SK-N-SH (cell line): ENCODE measurements at regions not wholly inside any gene's neighbourhood (a gene's known extent, or its start where the extent isn't known, plus 50 kb on each side); places are given as distances from the start of the nearest gene placed in this dataset.

Experiments
- CTCF ChIA-PET: fragments of 300-600, 350-600 bp; formaldehyde crosslinking; extraction: SDS; loops from one replicate; lab custom pipeline; 2021; lab: Yijun Ruan, JAX
- POLR2A ChIA-PET: fragments of 350-600 bp; sonication (Branson Sonifier 250); formaldehyde crosslinking; extraction: SDS; loops from one replicate; lab custom pipeline; 2020; ENCODE audit warnings: antibody characterized with exemption, inconsistent platforms; lab: Yijun Ruan, JAX
- DNase-seq: peaks from one replicate; pipeline ENCODE4 v3.0.0; 2012
- H2AFZ ChIP-seq: fragments of 200-600 bp; sonication (generic); 2 replicates; pipeline ENCODE4 v1.8.1; 2016; ENCODE audit warnings: antibody characterized with exemption, mild to moderate bottlenecking, low read depth
- H3F3A ChIP-seq: fragments of 200-600 bp; sonication (generic); replicated peaks from 2 replicates; pipeline ENCODE3; 2016; ENCODE audit warnings: antibody characterized with exemption, mild to moderate bottlenecking; ENCODE audit not compliant: insufficient read depth
- H3K27ac ChIP-seq, 2 experiments: fragments of 200-500 bp in 1 of 2; fragments of 200-600 bp in 1 of 2; sonication (Bioruptor generic) in 1 of 2; sonication (generic), shearing (Covaris generic) in 1 of 2; 2 replicates each; pipeline versions ENCODE4 v1.5.1 to v1.6.1; 2014 to 2016; ENCODE audit warnings: low read depth in 2 of 2, inconsistent platforms in 1 of 2, low read length in 1 of 2, mild to moderate bottlenecking in 1 of 2, mixed read lengths in 1 of 2
- H3K27me3 ChIP-seq: fragments of 200-600 bp; sonication (generic), shearing (Covaris generic); 2 replicates; pipeline ENCODE4 v1.6.1; 2016; ENCODE audit warnings: mixed run types; ENCODE audit not compliant: insufficient read depth
- H3K36me3 ChIP-seq, 2 experiments: fragments of 200-500 bp in 1 of 2; fragments of 200-600 bp in 1 of 2; sonication (Bioruptor generic) in 1 of 2; sonication (generic) in 1 of 2; replicated peaks in 1 of 2; 2 replicates each; pipeline versions ENCODE3 to v1.5.1; 2014 to 2016; ENCODE audit warnings: low read length in 1 of 2, mild to moderate bottlenecking in 1 of 2; ENCODE audit not compliant: insufficient read depth in 2 of 2, control insufficient read depth in 1 of 2
- H3K4me1 ChIP-seq, 2 experiments: fragments of 200-500 bp in 1 of 2; fragments of 200-600 bp in 1 of 2; sonication (Bioruptor generic) in 1 of 2; sonication (generic), shearing (Covaris generic) in 1 of 2; 2 replicates each; pipeline versions ENCODE4 v1.5.1 to v1.6.1; 2014 to 2016; ENCODE audit warnings: low read depth in 1 of 2, low read length in 1 of 2, mixed run types in 1 of 2; ENCODE audit not compliant: insufficient read depth in 2 of 2, control insufficient read depth in 1 of 2
- H3K4me2 ChIP-seq: fragments of 200-600 bp; sonication (generic), shearing (Covaris generic); 2 replicates; pipeline ENCODE4 v1.6.1; 2017; ENCODE audit warnings: mixed run types
- H3K4me3 ChIP-seq, 2 experiments: fragments of 200-500 bp in 1 of 2; fragments of 200-600 bp in 1 of 2; sonication (Bioruptor generic) in 1 of 2; sonication (generic), shearing (Covaris generic) in 1 of 2; 2 replicates each; pipeline versions ENCODE4 v1.5.1 to v1.8.1; 2014 to 2016; ENCODE audit warnings: low read depth in 2 of 2, inconsistent platforms in 1 of 2, low read length in 1 of 2, mild to moderate bottlenecking in 1 of 2, mixed read lengths in 1 of 2, moderate library complexity in 1 of 2
- H3K79me2 ChIP-seq: fragments of 200-600 bp; sonication (generic); 2 replicates; pipeline ENCODE4 v1.8.1; 2017; ENCODE audit warnings: mild to moderate bottlenecking; ENCODE audit not compliant: insufficient read depth
- H3K9ac ChIP-seq: fragments of 200-600 bp; sonication (generic); 2 replicates; pipeline ENCODE4 v1.6.1; 2017; ENCODE audit warnings: mixed run types
- H3K9me2 ChIP-seq: fragments of 200-600 bp; sonication (generic); 2 replicates; pipeline ENCODE4 v1.6.1; 2017; ENCODE audit warnings: mixed run types
- H3K9me3 ChIP-seq: fragments of 200-600 bp; sonication (generic); 2 replicates; pipeline ENCODE4 v1.6.1; 2017; ENCODE audit warnings: mixed run types, mild to moderate bottlenecking, moderate library complexity
- H4K20me1 ChIP-seq: fragments of 200-600 bp; sonication (generic); 2 replicates; pipeline ENCODE4 v1.6.1; 2017; ENCODE audit warnings: mild to moderate bottlenecking, mixed run types; ENCODE audit not compliant: insufficient read depth
- CTCF ChIP-seq: fragments of 200-600 bp; sonication (generic); IDR thresholded peaks from 2 replicates; pipeline ENCODE4 v1.6.1; 2017; ENCODE audit warnings: antibody characterized with exemption, mild to moderate bottlenecking, moderate library complexity
- ELF1 ChIP-seq: IDR thresholded peaks from 2 replicates; pipeline ENCODE4 v1.4.0; 2012
- EZH2phosphoT487 ChIP-seq: fragments of 200-600 bp; sonication (generic); IDR thresholded peaks from 2 replicates; pipeline ENCODE4 v1.6.1; 2017; ENCODE audit warnings: low read depth, mixed run types, mild to moderate bottlenecking, antibody characterized with exemption, moderate library complexity, borderline replicate concordance
- FOSL2 ChIP-seq: IDR thresholded peaks from 2 replicates; pipeline ENCODE4 v1.4.0; 2012; ENCODE audit warnings: low read depth, mild to moderate bottlenecking, moderate library complexity, borderline replicate concordance
- FOXJ3 ChIP-seq: sonication (generic); formaldehyde crosslinking; IDR thresholded peaks from 2 replicates; pipeline ENCODE4 v1.5.1; 2020; ENCODE audit warnings: mild to moderate bottlenecking, missing genetic modification reagents
- FOXM1 ChIP-seq: IDR thresholded peaks from 2 replicates; pipeline ENCODE4 v1.4.0; 2012; ENCODE audit warnings: low read depth, mild to moderate bottlenecking
- MXI1 ChIP-seq: IDR thresholded peaks from 2 replicates; pipeline ENCODE4 v1.6.1; 2012; ENCODE audit warnings: mild to moderate bottlenecking, low read depth, low read length, improper control_type of control experiment
- NFIC ChIP-seq: IDR thresholded peaks from 2 replicates; pipeline ENCODE4 v1.4.0; 2012; ENCODE audit warnings: borderline replicate concordance
- POLR2AphosphoS5 ChIP-seq: IDR thresholded peaks from 2 replicates; pipeline ENCODE4 v1.6.1; 2012; ENCODE audit warnings: low read depth, low read length
- RCOR1 ChIP-seq: fragments of 150-350 bp; IDR thresholded peaks from 2 replicates; pipeline ENCODE4 v1.6.1; 2017; ENCODE audit warnings: antibody characterized with exemption, low read length
- RFX5 ChIP-seq: IDR thresholded peaks from 2 replicates; pipeline ENCODE4 v1.6.1; 2012; ENCODE audit warnings: mild to moderate bottlenecking, improper control_type of control experiment, low read length
- RXRA ChIP-seq: IDR thresholded peaks from 2 replicates; pipeline ENCODE4 v1.4.0; 2012; ENCODE audit warnings: low read depth, mild to moderate bottlenecking, borderline replicate concordance
- SIN3A ChIP-seq: IDR thresholded peaks from 2 replicates; pipeline ENCODE4 v1.6.1; 2012; ENCODE audit warnings: low read depth, mild to moderate bottlenecking, low read length, moderate library complexity, borderline replicate concordance
- SMC3 ChIP-seq: IDR thresholded peaks from 2 replicates; pipeline ENCODE4 v1.6.1; 2012; ENCODE audit warnings: low read depth, low read length, improper control_type of control experiment
- TEAD4 ChIP-seq: IDR thresholded peaks from 2 replicates; pipeline ENCODE4 v1.4.0; 2012; ENCODE audit warnings: mild to moderate bottlenecking, borderline replicate concordance; ENCODE audit not compliant: insufficient read depth
- USF1 ChIP-seq: IDR thresholded peaks from 2 replicates; pipeline ENCODE4 v1.4.0; 2012; ENCODE audit warnings: low read depth, borderline replicate concordance
- USF2 ChIP-seq: fragments of 150-350 bp; IDR thresholded peaks from 2 replicates; pipeline ENCODE4 v1.6.1; 2017; ENCODE audit warnings: antibody characterized with exemption, low read length, low read depth, borderline replicate concordance
- YY1 ChIP-seq: IDR thresholded peaks from 2 replicates; pipeline ENCODE4 v1.4.0; 2012; ENCODE audit warnings: low read depth, mild to moderate bottlenecking
- ZBTB33 ChIP-seq: IDR thresholded peaks from 2 replicates; pipeline ENCODE4 v1.4.0; 2012; ENCODE audit warnings: low read depth, borderline replicate concordance
- WGBS: methylation state at CpG from one replicate; pipeline ENCODE4 v1.1.6; 2017; ENCODE audit warnings: low lambda C conversion rate; 5-methylcytosine and 5-hydroxymethylcytosine counted together

DNA sequence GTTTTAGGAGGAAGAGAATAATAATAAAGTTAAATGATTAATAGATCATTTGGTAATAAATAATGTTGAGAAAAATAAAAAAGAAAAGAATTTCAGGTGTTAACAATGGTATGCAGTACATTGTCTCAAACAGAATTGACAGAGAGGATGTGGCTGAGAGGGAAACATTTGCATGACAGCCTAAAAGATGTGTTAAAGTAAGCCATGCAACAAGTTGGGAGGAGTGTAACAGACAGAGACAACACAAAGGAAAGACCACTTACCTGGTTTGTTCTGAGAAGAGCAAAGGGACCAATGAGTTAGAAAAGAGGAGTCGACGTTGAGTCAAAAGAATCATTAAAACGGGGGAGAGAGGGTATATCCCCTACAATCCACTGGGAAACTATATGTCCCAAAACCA lies 814.0 kb downstream of the KCNT2 start:
- Histone ChIP-seq H3K4me2 (no peak overlapping the region), H3K4me1 (no peaks in the 10 kb centered on the region), H3K27ac (no peak overlapping the region), H3K9ac (no peak overlapping the region), H4K20me1 (no peaks in the 10 kb centered on the region), H3K9me3 (no peaks in the 10 kb centered on the region), H3K9me2 (no peaks in the 10 kb centered on the region), H3K79me2 (no peaks in the 10 kb centered on the region), H2AFZ (no peak overlapping the region), H3F3A (no peaks in the 10 kb centered on the region), H3K27me3 (no peaks in the 10 kb centered on the region), H3K36me3 (no peaks in the 10 kb centered on the region), H3K4me3 (no peak overlapping the region)
- ChIA-PET POLR2A (no interaction called here), CTCF (no interaction called here)
- TF ChIP-seq CTCF (no peak), MXI1 (no peak), FOXM1 (no peak), RXRA (no peak), FOSL2 (no peak), ZBTB33 (no peak), ELF1 (no peak), USF1 (no peak), TEAD4 (no peak), RCOR1 (no peak), SMC3 (no peak), RFX5 (no peak), SIN3A (no peak), FOXJ3 (CRISPR knock-in tag) (no peak), YY1 (no peak), NFIC (no peak), EZH2phosphoT487 (no peak), POLR2AphosphoS5 (no peak), USF2 (no peak)
- no peak for DNase-seq
- 56% methylated on average over 3 of the region's 3 CpGs for WGBS
